MG63 (cell line): ENCODE measurements at regions not wholly inside any gene's neighbourhood (a gene's known extent, or its start where the extent isn't known, plus 50 kb on each side); places are given as distances from the start of the nearest gene placed in this dataset.

Experiments used
- DNase-seq: peaks from one replicate; pipeline ENCODE4 v3.0.0-alpha.2; 2020
- H3K27me3 ChIP-seq: fragments of 250-450 bp; sonication (Bioruptor Pico); 2 replicates; pipeline ENCODE4 v1.5.1; 2020; ENCODE audit warnings: mild to moderate bottlenecking, moderate library complexity
- H3K36me3 ChIP-seq: fragments of 250-450 bp; sonication (Bioruptor Pico); 2 replicates; pipeline ENCODE4 v1.5.1; 2020; ENCODE audit warnings: mild to moderate bottlenecking, moderate library complexity
- H3K4me3 ChIP-seq: fragments of 250-450 bp; sonication (Bioruptor Pico); 2 replicates; pipeline ENCODE4 v1.5.1; 2020; ENCODE audit warnings: mild to moderate bottlenecking, moderate library complexity
- H3K9me3 ChIP-seq: fragments of 250-450 bp; sonication (Bioruptor Pico); 2 replicates; pipeline ENCODE4 v1.5.1; 2020; ENCODE audit warnings: mild to moderate bottlenecking, moderate library complexity

DNA sequence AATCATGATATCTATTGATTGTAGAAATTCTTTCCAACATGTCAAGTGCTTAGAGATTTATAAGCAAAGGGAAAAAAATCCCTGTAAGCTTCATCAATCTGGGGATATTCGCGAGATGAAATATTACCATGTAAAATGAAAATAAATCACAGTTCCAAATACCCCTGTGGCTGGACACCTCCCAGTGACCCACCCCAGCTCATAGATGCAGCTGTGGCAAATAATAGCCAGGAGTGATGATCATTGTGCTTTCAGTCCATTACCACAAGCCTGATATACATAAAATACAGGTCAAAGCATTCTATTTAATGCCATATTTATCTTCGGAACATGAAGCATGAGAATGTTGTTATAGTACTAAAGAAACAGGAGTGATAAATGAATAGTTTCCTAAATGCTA is 274.9 kb upstream of the LRRC7 start:
- Histone ChIP-seq H3K9me3 (no peaks in the 10 kb centered on the region), H3K4me3 (no peak overlapping the region), H3K36me3 (no peaks in the 10 kb centered on the region), H3K27me3 (no peaks in the 10 kb centered on the region; the same call in 1 of the 2 replicates)
- DNase-seq, result no peak

DNA sequence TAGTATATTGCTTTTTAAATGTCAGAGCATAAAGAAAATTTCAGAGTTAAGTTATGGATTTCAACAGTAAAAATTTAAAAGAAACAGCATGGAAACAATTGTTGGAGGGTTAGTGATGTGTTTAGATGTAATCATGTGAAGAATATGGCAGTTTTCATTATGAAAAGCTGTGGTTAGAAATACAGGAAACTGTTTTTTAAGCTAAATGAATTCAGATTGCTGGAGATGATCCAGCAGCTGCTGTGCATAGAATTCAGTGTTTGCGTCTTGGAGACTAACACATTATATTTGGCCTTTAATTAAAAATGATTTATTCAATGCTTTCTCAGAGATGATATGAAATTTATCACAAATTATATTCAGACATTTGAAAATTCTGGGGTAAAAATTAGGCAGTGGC is 273.6 kb upstream of the LRRC7 start:
- no peaks in the 10 kb centered on the region for H3K9me3 ChIP-seq
- H3K36me3 ChIP-seq, result no peaks in the 10 kb centered on the region
- no peak for DNase-seq
- no peak overlapping the region for H3K4me3 ChIP-seq
- H3K27me3 ChIP-seq, result no peaks in the 10 kb centered on the region; the same call in 1 of the 2 replicates

DNA sequence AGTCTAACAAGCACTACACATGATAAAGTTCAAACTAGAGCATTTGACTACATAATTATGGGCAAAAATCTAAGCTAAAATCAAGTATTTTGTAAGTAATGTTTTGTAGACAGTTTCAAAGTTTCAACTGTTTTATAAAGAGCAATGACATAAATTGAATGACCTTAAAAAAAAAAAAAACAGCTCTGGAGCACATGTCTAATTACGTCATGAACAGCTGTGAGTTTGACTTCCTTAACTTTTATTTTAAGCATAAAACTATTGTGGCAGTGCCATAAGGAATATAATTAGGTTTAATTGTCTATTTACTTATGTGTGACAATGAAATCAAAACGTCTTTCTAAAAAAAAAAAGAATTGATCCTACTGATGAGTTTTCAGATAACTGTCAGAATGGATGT is 272.5 kb upstream of the LRRC7 start:
- H3K4me3 ChIP-seq, result no peak overlapping the region
- no peaks in the 10 kb centered on the region; the same call in 1 of the 2 replicates for H3K27me3 ChIP-seq
- no peaks in the 10 kb centered on the region for H3K36me3 ChIP-seq
- DNase-seq, result no peak
- H3K9me3 ChIP-seq, result no peaks in the 10 kb centered on the region

DNA sequence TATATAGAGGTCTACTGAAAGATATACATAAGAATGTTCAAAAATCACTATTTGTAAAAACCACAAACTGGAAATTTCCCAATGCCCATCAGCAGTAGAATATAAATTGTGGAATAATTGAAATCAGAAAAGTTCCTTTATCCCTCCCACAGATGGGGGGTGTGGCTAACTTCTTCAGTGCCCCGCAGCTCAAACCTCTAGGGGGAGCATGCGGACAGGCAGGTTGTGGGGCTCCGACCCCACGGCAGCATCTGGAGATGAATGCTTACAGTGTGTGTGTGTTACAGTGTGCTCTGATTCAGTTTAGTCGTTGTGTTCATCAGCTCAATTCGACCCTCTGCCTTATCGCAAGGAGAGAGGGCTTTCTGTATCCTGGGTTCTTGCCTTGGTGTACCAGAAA is 262.1 kb upstream of the LRRC7 start:
- Histone ChIP-seq H3K4me3 (no peak overlapping the region), H3K27me3 (no peaks in the 10 kb centered on the region), H3K36me3 (no peaks in the 10 kb centered on the region), H3K9me3 (no peaks in the 10 kb centered on the region)
- DNase-seq, result no peak

DNA sequence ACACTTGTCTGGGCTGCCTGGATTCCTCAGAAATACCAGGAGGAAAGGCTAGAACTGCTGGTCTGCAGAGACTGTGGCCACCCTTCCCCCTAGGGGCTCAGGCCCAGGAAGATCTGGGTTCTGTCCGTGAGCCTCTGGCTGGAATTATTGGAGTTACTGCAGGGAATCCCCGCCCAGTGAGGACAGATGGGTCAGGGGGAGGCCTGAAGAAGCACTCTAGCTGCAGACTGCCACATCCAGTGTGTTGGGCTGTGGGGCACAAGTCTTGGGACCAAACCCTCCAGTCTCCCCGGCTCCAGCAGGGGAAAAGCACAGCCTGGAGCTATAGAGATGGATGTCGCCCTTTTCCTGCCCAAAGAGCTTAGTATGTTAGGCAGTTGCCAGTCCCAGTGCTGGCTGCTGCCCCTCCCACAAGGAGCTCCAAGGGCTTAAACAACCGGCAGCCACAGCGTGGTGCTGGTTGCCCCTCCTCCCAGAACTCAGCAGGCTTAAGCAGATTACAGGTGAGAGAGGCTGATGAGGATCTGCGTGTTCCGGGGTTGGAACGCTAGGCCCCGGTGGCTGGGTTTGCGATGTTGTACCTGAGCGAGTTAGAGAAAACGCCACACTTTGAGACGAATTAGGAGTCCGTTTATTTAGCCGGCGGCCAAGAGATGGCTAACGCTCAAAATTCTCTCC is 255.5 kb upstream of the LRRC7 start:
- H3K27me3 ChIP-seq, result no peaks in the 10 kb centered on the region
- no peaks in the 10 kb centered on the region for H3K9me3 ChIP-seq
- no peak overlapping the region for H3K4me3 ChIP-seq
- no peak for DNase-seq
- no peaks in the 10 kb centered on the region for H3K36me3 ChIP-seq

DNA sequence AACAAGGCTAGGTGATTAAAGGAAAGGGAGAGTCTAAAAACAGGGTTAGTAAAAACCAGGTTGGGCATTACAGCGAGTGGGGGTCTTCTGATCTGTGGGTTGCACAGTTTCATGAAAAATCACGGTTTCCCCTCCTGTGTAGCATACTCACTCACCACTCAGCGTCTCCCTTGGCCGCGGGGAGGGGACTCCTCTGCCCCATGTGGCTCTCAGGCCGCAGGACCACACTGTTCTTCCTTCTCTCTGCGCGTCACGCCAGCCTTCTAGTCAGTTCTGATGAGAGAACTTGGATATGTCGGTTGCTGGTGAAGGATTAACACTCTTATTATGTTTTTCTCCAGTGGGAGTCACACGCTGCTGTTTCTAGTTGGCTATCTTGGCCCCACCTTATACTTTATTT is 254.6 kb upstream of the LRRC7 start:
- Histone ChIP-seq H3K27me3 (no peaks in the 10 kb centered on the region), H3K36me3 (no peaks in the 10 kb centered on the region)

DNA sequence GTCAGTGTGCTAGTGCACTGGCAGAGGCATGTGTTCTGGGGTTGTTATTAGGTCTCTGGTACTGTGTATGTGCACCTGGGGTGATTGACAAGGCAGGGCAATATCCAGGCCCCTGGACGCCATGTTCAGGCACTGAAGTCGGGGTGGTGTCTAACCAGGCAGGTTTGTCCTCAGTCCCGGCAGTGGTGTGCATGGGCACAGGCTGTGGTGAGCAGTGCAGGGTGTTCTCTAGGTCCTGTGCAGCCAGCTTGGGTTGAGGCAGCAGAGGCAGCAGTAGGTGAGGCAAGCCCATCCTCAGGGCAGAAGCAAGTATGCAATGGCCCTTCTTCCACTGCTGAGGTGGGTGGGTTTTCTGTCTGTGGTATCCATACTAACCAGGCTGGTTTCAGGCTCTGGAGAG is 252.3 kb upstream of the LRRC7 start:
- H3K36me3 ChIP-seq, result no peaks in the 10 kb centered on the region
- H3K4me3 ChIP-seq, result no peak overlapping the region
- H3K27me3 ChIP-seq, result no peaks in the 10 kb centered on the region
- no peak for DNase-seq
- H3K9me3 ChIP-seq, result no peaks in the 10 kb centered on the region

More for the DNA sequence above, 254.6 kb upstream of the LRRC7 start:
- Histone ChIP-seq H3K9me3 (no peaks in the 10 kb centered on the region), H3K4me3 (no peak overlapping the region)
- DNase-seq, result no peak

DNA sequence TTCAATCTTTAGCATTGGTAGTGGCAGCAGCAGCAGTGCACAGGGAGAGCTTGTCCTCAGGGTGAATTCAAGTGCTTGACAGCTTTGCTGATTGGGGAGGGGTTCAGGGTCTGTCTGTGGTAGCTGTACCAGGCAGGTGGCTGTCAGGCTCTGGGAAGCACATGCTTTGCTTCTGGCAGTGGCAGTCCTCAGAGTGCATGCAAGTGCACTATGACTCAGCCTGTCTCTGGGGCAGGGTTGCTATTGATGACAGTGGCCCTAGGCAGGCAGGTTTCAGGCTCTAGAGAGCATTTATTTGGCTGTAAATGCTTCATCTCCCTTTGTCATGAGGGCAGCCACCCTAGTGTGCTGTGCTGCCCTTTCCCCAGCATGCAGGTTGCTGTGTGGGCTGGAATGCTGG is 251.9 kb upstream of the LRRC7 start:
- DNase-seq, result no peak
- H3K9me3 ChIP-seq, result no peaks in the 10 kb centered on the region
- H3K36me3 ChIP-seq, result no peaks in the 10 kb centered on the region
- no peak overlapping the region for H3K4me3 ChIP-seq
- H3K27me3 ChIP-seq, result no peaks in the 10 kb centered on the region

DNA sequence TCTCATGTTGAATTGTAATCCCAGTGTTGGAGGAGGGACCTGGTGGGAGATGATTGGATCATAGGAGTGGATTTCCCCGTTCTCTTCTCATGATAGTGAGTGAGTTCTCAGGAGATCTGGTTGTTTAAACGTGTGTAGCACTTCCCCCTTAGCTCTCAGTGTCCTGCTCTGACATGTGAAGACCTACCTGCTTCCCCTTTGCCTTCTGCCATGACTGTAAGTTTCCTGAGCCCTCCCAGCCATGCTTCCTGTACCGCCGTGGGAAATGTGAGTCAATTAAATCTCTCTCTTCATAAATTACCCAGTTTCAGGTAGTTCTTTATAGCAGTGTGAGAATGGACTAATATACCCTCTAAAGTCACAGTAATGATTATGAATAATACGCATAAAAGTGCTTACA is 248.4 kb upstream of the LRRC7 start:
- H3K4me3 ChIP-seq, result no peak overlapping the region
- no peaks in the 10 kb centered on the region for H3K9me3 ChIP-seq
- H3K27me3 ChIP-seq, result no peaks in the 10 kb centered on the region
- no peaks in the 10 kb centered on the region for H3K36me3 ChIP-seq
- no peak for DNase-seq

DNA sequence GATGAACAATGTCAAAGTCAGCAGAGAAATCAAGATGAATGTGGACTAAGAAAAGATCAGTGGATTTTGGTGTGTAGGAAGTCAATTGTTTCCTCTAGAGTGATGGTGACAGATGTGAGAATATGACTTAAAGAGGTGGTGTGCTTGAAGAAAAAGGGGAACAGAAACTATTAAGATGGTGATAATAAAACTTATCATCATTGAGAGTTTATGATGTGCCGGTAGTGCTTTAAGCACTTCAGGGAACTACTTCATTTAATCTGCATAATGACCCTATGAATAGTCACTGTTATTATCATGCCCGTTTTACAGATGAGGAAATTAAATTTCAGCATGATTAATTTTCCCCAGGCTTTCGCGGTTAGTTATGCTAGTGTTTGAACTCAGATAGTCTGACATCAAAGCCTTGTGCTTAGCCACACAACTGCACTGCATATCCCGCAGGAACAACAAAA is 246.9 kb upstream of the LRRC7 start:
- no peaks in the 10 kb centered on the region for H3K27me3 ChIP-seq
- DNase-seq, result no peak
- H3K4me3 ChIP-seq, result no peak overlapping the region
- H3K9me3 ChIP-seq, result no peaks in the 10 kb centered on the region
- no peaks in the 10 kb centered on the region for H3K36me3 ChIP-seq

DNA sequence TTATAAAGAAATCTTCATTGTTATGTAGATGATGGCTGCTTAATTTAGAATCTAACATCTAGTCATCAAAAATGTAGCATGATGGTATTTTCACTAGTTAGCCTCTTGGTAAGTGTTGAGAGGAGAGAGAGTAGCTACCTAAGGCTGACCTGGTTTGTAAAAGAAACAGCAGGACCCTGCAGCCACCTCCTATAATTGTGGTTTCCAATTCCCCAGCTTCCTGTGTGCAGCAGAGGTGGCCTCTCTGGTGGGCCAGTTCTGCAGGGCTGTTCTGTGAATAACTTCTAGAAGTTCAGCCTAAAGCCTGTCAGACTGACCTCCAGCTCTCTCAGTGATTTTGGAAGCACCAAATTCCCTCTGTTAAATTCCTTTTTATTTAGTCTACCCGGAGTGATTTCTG is 246.4 kb upstream of the LRRC7 start:
- Histone ChIP-seq H3K36me3 (no peaks in the 10 kb centered on the region), H3K9me3 (no peaks in the 10 kb centered on the region), H3K27me3 (no peaks in the 10 kb centered on the region), H3K4me3 (no peak overlapping the region)
- no peak for DNase-seq

DNA sequence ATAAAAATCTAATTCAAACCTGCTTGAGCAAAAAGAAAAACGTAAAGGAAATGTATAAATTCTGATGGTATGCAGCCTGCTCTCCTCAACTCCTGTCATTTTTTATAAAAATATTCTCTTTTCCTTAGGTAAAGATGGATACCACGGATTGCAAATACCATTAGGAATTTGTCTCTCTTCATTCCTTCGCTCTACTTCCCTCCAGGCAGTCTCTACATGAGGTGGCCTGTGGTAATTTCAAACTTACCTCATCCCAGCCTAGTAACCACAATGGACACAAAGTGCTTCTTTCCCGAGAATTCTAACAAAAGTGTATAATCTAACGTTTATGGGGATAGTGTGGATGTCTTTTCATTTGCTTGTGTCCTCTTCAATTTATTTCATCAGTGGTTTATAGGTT is 239.5 kb upstream of the LRRC7 start:
- DNase-seq, result no peak
- Histone ChIP-seq H3K36me3 (no peaks in the 10 kb centered on the region), H3K27me3 (no peaks in the 10 kb centered on the region), H3K9me3 (no peaks in the 10 kb centered on the region), H3K4me3 (no peak overlapping the region)

DNA sequence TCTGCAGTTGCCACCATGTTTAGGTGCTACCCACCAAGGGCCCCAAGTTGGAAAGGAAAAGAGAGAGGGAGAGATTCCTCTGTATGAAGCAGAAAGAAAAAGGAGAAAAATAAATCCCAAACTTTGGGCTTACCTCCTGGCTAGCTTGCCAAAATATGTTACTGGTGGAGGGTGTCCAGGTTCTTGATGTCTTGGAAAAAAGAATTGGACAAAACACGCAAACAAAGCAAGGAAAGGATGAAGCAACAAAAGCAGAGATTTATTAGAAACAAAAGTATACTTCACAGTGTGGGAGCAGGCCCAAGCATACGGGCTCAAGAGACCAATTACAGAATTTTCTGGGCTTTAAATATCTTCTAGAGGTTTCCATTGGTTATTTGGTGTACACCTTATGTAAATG is 204.5 kb upstream of the LRRC7 start:
- H3K9me3 ChIP-seq, result no peaks in the 10 kb centered on the region
- no peaks in the 10 kb centered on the region for H3K36me3 ChIP-seq
- no peak for DNase-seq
- H3K4me3 ChIP-seq, result no peak overlapping the region
- H3K27me3 ChIP-seq, result no peaks in the 10 kb centered on the region

DNA sequence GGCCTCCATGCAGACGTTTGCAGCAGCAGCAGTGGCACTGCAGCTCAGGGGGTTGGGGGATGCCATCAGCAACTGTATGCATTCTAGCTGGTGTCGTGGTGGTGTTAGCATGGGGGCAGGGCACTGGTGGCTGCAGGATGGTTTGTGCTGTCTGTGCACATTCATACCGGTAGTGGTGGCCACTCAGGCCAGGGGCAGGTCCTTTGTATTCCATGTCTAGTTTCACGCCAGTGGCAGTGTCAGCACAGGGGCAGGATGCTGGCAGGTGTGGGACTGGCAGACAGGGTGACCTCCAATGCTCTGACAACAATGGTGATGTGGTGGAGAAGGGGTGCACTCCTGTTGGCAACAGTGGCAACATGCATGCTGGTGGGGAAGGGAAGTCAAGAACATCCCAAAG is 194.2 kb upstream of the LRRC7 start:
- H3K36me3 ChIP-seq, result no peaks in the 10 kb centered on the region
- H3K4me3 ChIP-seq, result no peak overlapping the region
- DNase-seq, result no peak
- H3K27me3 ChIP-seq, result no peaks in the 10 kb centered on the region
- H3K9me3 ChIP-seq, result no peaks in the 10 kb centered on the region

DNA sequence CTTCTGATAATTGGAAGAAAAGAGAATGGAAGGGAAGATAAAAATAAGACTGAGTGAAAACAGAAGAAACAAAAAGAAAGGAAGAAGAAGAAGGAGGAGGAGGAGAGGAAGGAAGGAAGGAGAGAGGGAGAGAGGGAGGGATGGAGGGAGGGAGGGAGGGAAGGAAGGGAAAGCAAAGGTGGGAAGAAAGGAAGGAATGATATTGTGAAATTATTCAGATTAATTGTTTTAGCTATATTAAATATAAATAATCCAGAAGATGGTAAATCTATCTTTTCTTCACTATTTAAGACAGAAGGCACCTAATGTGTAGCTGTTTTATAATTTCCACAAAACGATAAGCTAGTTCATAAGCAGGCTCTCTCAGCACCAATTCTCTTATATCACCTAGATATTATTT is 191.3 kb upstream of the LRRC7 start:
- DNase-seq, result no peak
- Histone ChIP-seq H3K27me3 (no peaks in the 10 kb centered on the region), H3K4me3 (no peak overlapping the region), H3K36me3 (no peaks in the 10 kb centered on the region), H3K9me3 (no peaks in the 10 kb centered on the region)

DNA sequence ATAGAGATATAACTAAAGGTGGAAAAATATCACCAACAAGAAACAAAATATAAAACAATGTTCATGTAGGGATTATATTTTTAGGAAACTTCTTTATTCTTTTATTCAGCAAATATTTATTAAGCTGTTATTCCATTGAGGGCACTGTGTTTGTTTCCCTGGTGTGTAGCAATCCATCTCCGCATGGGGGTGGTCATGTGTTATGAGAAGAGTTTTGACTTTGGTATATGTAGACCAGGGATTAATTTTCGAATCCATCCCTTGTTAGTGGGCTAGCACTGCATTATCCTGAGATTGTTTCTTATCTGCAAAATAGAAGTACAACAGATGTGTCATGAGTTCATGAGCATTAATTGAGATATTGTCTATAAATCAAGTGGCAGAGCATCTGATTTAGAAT is 190.2 kb upstream of the LRRC7 start:
- Histone ChIP-seq H3K27me3 (no peaks in the 10 kb centered on the region), H3K4me3 (no peak overlapping the region), H3K36me3 (no peaks in the 10 kb centered on the region), H3K9me3 (no peaks in the 10 kb centered on the region)
- DNase-seq, result no peak

DNA sequence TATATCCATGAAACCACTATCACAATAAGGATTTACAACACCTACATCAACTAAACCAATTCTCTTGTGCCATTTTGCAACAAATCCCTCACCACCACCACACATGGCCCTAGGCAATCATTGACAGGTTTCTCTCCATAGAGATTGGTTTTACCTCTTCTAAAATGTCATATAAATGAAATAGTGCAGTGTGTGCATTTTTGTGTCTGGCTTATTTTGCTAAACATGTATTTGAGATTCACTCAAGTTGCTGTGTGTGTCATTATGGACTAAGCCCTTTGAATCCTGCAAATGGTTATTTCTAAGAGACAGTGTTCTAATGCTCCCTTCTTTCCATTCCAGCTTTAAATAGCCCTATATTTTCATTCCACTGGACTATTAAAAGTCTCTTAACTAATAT is 179.7 kb upstream of the LRRC7 start:
- Histone ChIP-seq H3K4me3 (no peak overlapping the region), H3K36me3 (no peaks in the 10 kb centered on the region), H3K9me3 (no peaks in the 10 kb centered on the region), H3K27me3 (no peaks in the 10 kb centered on the region)
- no peak for DNase-seq

DNA sequence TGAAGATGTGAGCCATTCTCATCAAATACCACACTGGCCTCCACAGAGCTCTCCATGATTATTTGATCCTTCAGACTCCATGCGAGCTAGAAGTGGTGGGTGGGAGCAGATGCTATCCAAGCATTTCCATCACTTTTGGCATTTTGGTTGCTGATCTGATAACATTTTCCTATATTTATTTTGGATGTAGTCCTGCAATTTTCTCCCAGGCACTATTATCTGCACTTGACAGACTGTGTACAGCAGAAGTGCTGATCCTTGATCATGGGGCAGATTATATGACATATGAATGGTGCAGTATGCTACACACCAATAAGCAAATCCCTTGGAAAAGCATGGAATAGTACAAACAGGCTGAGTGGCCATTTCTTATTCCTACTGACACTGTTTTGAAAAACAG is 167.6 kb upstream of the LRRC7 start:
- no peak overlapping the region for H3K4me3 ChIP-seq

DNA sequence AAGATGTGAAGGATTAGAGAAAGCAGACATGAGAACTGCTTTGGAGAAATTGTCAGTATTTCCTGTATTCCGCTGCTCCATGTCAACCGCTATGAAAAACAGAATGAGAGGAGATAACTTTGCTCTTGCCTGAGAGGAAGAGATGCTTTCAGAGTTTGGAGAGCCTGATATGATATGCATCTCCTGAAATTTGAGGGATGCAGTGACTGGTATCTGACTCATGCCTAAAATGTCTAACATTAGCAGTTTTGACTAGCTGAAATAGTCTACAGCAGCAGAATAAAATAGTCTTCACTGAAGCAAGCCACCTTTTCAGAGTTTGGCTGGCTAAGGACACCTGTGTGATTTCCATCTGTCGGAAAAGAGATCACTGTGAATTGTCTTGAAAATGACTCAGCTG is 165.8 kb upstream of the LRRC7 start:
- H3K36me3 ChIP-seq, result no peaks in the 10 kb centered on the region
- H3K27me3 ChIP-seq, result no peaks in the 10 kb centered on the region
- H3K4me3 ChIP-seq, result no peak overlapping the region
- DNase-seq, result no peak
- no peaks in the 10 kb centered on the region for H3K9me3 ChIP-seq

More for the DNA sequence above, 167.6 kb upstream of the LRRC7 start:
- Histone ChIP-seq H3K9me3 (no peaks in the 10 kb centered on the region), H3K27me3 (no peaks in the 10 kb centered on the region), H3K36me3 (no peaks in the 10 kb centered on the region)
- no peak for DNase-seq
